SK-MEL-5 (cell line): ENCODE measurements at regions not wholly inside any gene's neighbourhood (a gene's known extent, or its start where the extent isn't known, plus 50 kb on each side); places are given as distances from the start of the nearest gene placed in this dataset.

ENCODE experiments used
- DNase-seq: peaks from one replicate; pipeline ENCODE4 v3.0.0-alpha.2; 2016; ENCODE audit warnings: low read depth, low spot score
- in situ Hi-C: cut with HindIII; loops from 2 replicates; pipeline ENCODE4 v1.10.0; 2016; ENCODE audit warnings: low sequenced_read_pairs, high pct_unique_total_duplicates, low pct_unique_long_range_greater_than_20kb

GRCh38 chr21:38170283-38170682, 86.5 kb upstream of the KCNJ15 start:
- in situ Hi-C loops, result no loop called here
- DNase-seq, result no peak

- in situ Hi-C loops, result no loop called here
Measured at GRCh38 chr21:38170704-38171682, 85.8 kb upstream of the KCNJ15 start.

DNA sequence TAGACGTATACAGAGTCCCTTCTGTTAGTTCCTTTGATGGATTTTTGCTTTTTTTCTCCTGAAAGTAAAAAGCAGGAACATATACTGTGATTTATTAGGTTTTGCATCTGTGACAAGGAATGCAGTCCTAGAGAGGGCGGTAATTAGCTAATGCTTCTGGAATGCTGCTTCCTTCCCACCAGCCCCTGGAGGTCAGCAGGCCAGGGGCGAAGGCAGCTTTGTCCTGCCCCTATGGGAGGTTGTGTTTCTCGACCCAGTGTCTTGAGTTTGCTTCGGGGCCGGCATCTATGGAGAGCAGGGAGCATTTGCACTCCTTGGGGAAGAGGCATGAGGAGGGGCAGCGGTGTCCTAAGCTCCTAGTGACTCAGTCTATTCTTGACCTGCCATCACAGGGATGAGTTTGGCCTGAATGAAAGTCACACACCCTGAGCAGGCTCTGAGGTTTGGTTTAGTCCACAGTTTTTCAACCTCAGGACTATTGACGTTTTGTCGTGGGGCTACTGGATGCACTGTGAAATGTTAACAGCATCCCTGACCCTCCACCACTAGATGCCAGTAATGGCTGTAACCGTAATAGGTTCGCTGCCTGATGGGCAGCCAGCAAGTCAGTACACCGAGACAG, 85.0 kb upstream of the KCNJ15 start:
- in situ Hi-C loops, result no loop called here
- no peak for DNase-seq

More at GRCh38 chr21:38170704-38171682, 85.8 kb upstream of the KCNJ15 start:
- peak; percentile 6 for DNase-seq

- in situ Hi-C loops, result no loop called here
- no peak for DNase-seq
Measured at GRCh38 chr21:38173276-38174035, 83.3 kb upstream of the KCNJ15 start.

GRCh38 chr21:38175306-38175705, 81.5 kb upstream of the KCNJ15 start:
- DNase-seq, result no peak

GRCh38 chr21:38177919-38178652, 78.7 kb upstream of the KCNJ15 start:
- in situ Hi-C loops, result no loop called here
- no peak for DNase-seq

More at GRCh38 chr21:38175306-38175705, 81.5 kb upstream of the KCNJ15 start:
- in situ Hi-C loops, result no loop called here

DNA sequence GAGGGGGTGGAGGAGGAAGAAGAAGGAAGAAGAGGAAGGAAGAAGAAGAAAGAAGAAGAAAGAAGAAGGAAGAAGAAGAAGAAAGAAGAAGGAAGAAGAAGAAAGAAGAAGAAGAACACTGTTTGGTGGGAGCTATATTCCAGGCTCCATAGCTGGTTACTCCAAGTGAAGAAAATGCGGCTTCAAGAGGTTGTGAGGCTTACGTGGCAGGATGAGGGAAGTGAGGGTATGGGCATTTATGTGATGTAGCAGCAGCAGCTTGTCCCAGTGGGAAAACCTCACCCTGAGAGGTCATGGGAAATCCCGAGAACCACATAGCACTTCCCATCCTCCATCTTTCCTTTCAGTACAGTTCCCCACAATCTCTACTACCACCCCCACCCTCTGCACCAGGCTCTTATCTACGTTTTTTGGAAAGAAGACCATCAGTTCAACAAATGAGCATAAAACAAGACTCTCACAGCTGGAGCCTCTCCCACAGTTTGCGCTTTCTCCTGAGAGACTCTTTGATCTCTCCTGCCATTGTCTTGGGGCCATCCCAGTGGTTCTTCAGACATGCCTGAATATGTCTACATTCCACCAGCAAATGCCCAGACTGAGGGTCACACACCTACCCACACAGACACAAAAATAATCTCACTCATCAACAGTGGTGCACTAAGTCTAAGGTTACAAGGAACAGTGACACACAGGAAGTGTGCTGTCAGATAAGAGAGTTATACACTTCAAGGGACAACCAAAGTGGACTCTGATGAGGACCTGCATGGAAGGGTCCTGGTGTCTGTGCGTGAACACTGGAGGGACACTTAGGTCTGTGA, 77.9 kb upstream of the KCNJ15 start:
- no peak for DNase-seq

GRCh38 chr21:38179511-38179910, 77.3 kb upstream of the KCNJ15 start:
- DNase-seq, result no peak
- in situ Hi-C loops, result no loop called here

More for the DNA sequence above, 77.9 kb upstream of the KCNJ15 start:
- in situ Hi-C loops, result no loop called here

DNA sequence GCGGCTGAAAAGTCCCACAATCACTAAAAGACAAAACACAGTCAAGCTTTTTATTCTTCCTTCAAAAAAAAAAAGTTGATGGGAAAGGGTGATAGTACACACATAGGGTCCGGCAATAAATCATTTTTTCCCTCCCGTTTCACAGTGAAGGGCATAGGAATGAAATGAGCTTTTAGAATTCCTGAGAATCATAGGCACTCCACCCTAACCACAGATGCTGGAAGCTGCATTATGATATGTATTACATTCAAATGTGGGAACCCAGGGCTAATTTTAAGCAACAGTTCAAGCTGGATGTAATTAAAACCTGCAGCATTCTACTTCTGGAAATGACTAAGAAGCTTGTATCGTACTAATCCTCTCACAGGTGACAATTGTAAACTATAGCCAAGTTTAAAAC, 75.7 kb upstream of the KCNJ15 start:
- in situ Hi-C loops, result no loop called here
- DNase-seq, result no peak

DNA sequence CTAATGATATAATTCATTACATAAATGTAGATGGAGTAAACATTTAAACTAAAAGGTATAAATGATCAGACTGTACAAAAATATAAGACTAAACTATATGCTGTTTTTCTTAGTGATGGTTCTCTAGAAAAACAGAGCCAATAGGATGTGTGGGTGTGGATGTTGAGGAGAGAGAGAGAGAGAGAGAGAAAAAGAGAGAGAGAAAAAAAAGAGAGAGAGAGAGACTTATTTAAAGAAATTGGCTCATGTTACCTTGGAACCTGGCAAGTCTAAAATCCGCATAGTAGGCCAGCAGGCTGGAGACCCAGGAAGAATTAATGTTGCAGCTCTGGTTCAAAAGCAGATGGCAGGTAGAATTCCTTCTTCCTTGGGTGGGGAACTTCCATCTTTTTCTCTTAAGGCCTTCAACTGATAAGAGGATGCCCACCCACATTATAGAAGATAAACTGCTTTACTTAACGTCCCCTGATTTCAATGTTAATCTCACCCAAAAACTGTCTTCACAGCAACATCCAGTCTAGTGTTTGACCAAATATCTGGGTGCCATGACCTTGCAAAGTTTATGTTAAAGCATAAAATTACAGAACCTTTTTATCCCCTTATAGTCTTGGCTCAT, 74.3 kb upstream of the KCNJ15 start:
- in situ Hi-C loops, result no loop called here
- no peak for DNase-seq

- in situ Hi-C loops, result no loop called here
- DNase-seq, result no peak
Measured at GRCh38 chr21:38183961-38184360, 72.8 kb upstream of the KCNJ15 start.

DNA sequence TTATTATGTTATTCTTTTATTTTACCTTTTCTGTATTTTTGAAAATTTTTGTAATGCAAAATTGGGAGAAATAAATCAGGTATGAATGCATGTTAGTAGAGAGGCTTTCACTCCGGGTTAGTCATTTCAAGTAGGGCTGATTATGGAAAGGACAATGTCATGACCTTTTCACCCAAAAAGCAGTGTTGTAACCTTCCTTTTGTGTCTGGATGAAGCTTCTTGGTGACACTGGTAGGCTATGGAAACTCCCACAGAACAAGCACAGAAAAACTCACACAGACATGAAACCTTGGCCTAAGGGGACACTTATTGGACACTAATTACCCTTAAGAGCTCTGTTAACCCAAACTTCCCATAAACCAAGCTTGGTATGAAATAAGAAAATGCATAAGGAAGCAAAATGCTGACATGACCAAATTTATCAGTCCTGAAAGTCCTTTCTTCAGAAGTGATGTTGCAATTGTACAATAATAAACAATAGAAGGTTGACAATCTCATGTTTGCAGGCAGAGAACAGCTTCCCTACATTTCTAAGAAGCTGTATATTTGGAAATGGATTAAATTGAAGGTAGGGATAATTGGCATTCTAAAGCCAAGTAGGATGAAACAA, 70.0 kb upstream of the KCNJ15 start:
- in situ Hi-C loops, result no loop called here
- DNase-seq, result no peak

DNA sequence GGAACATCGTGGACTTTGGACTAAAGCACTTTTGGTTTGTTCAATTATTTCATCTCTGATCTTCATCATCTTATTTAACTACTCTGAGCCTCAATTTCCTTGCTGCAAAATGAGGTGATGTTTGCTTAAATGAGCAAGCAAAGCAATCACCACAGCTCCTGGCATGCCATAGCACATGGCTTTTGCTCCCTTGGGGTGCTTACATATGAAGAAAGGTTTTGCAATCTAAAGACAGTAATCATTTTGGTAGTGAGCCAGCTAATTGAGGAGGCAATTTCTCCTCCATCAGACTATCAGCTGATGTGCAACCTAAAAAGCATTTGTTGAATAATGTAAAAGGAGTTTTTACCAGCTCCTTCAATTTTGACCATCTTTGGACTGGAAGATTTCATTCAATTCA, 68.8 kb upstream of the KCNJ15 start:
- in situ Hi-C loops, result no loop called here
- no peak for DNase-seq

DNA sequence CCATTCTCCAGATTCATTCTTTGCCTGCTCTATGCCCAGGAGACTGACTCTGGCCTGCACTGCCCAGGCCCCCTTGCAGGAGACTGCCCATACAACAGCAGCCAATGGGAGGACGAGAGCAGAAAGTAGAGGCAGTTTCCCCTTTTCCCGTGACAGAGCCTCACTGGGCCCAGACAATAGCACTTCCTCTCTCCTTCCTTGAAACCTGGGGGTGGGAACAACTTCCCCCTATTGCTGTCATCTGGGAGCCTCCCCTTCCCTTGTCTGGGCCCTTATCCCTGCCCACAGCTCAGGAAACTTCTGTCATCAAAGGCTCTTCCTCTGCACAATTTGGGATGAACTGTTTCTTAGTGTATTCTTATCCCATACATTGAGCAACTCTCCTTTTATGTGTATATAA, 60.8 kb upstream of the KCNJ15 start:
- DNase-seq, result no peak
- in situ Hi-C loops, result no loop called here

- in situ Hi-C loops, result no loop called here
- no peak for DNase-seq
Measured at GRCh38 chr21:38202811-38203210, 54.0 kb upstream of the KCNJ15 start.

GRCh38 chr21:38203229-38203628, 53.6 kb upstream of the KCNJ15 start:
- DNase-seq, result no peak
- in situ Hi-C loops, result no loop called here
